ENCODE measurements at regions not wholly inside any gene's neighbourhood (a gene's known extent, or its start where the extent isn't known, plus 50 kb on each side); places are given as distances from the start of the nearest gene placed in this dataset.

- DNase-seq (ENCODE audit: low spot score), result no peak
These were observed 450.6 kb downstream of the C4orf33 start for GRCh38 chr4:129546531-129546930.

- DNase-seq (ENCODE audit: low spot score), result no peak
These were observed 454.4 kb downstream of the C4orf33 start for GRCh38 chr4:129550281-129550785.

- DNase-seq (ENCODE audit: low spot score), result no peak
These were observed 465.3 kb downstream of the C4orf33 start for GRCh38 chr4:129561280-129561679.

- DNase-seq (ENCODE audit: low spot score), result no peak
These were observed 466.1 kb downstream of the C4orf33 start for GRCh38 chr4:129561886-129562671.

GRCh38 chr4:129565214-129565613 is 469.3 kb downstream of the C4orf33 start:
- no peak for DNase-seq (ENCODE audit: low spot score)

GRCh38 chr4:129570326-129570725 is 474.4 kb downstream of the C4orf33 start:
- no peak for DNase-seq (ENCODE audit: low spot score)

- DNase-seq (ENCODE audit: low spot score), result no peak
These were observed 482.4 kb downstream of the C4orf33 start for GRCh38 chr4:129578336-129578735.

GRCh38 chr4:129581305-129581704 is 485.4 kb downstream of the C4orf33 start:
- DNase-seq (ENCODE audit: low spot score), result no peak

GRCh38 chr4:129583868-129584267 is 487.9 kb downstream of the C4orf33 start:
- DNase-seq (ENCODE audit: low spot score), result no peak

- no peak for DNase-seq (ENCODE audit: low spot score)
These were observed 502.6 kb downstream of the C4orf33 start for GRCh38 chr4:129598582-129598981.

GRCh38 chr4:129600898-129601297 is 504.9 kb downstream of the C4orf33 start:
- no peak for DNase-seq (ENCODE audit: low spot score)

GRCh38 chr4:129602447-129602846 is 506.5 kb downstream of the C4orf33 start:
- DNase-seq (ENCODE audit: low spot score), result no peak

- DNase-seq (ENCODE audit: low spot score), result no peak
These were observed 507.4 kb downstream of the C4orf33 start for GRCh38 chr4:129603241-129603931.

GRCh38 chr4:129604632-129605255 is 508.8 kb downstream of the C4orf33 start:
- no peak for DNase-seq (ENCODE audit: low spot score)

- DNase-seq (ENCODE audit: low spot score), result no peak
These were observed 518.7 kb downstream of the C4orf33 start for GRCh38 chr4:129614611-129615010.

- no peak for DNase-seq (ENCODE audit: low spot score)
These were observed 526.6 kb downstream of the C4orf33 start for GRCh38 chr4:129622566-129622965.

- no peak for DNase-seq (ENCODE audit: low spot score)
These were observed 527.4 kb downstream of the C4orf33 start for GRCh38 chr4:129623233-129623875.

GRCh38 chr4:129641179-129641578 is 545.2 kb downstream of the C4orf33 start:
- DNase-seq (ENCODE audit: low spot score), result peak; percentile 22

GRCh38 chr4:129645461-129645860 is 549.5 kb downstream of the C4orf33 start:
- no peak for DNase-seq (ENCODE audit: low spot score)

- DNase-seq (ENCODE audit: low spot score), result no peak
These were observed 572.1 kb downstream of the C4orf33 start for GRCh38 chr4:129668092-129668491.

GRCh38 chr4:129672941-129673340 is 577.0 kb downstream of the C4orf33 start:
- no peak for DNase-seq (ENCODE audit: low spot score)

- DNase-seq (ENCODE audit: low spot score), result no peak
These were observed 579.1 kb downstream of the C4orf33 start for GRCh38 chr4:129675036-129675435.

All from CD4-positive, alpha-beta T cell treated with Interleukin-15 for 4 hours (primary cell).